LHCN-M2 (cell line): ENCODE measurements at regions not wholly inside any gene's neighbourhood (a gene's known extent, or its start where the extent isn't known, plus 50 kb on each side); places are given as distances from the start of the nearest gene placed in this dataset.

Experiments used
- DNase-seq: peaks from one replicate; pipeline ENCODE4 v3.0.0-alpha.2; 2012; ENCODE audit warnings: low read depth

DNA sequence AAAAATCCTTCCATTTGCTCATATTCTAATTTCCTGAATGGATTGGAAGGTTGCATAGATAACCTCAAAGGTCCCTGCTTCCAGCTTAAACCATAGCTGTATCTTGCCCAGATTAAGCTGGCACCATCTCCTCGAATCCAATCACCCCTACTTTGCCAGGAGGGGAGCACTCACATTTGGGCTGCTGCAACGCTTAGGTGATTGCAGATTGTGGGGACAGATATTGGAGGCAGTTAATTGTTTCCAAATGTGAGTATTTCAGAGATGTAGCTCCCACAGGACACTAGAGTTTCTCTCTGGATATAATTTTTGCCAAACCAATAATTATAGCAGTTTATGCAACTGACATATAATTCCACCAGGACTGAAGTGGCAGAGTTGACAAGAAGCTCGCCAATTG lies 53.5 kb upstream of the ACSL1 start:
- DNase-seq = no peak

DNA sequence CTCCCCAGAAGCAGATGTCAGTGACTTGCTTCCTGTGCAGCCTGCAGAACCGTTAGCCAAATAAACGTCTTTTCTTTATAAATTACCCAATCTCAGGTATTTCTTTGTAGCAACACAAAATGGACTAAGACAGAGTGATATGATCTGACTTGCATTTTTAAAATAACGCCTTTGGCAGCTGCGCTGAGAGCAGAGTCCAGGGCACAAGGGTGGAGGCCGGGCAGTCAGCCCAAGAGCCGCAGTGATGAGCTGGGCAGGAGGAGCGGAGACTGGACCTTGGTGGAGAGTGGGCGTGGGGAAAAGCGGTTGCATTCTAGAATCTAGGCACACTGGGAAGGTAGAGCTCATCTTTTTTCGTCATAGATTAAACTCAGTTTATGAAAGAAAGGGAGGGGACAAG lies 56.5 kb upstream of the ACSL1 start:
- DNase-seq = no peak

DNA sequence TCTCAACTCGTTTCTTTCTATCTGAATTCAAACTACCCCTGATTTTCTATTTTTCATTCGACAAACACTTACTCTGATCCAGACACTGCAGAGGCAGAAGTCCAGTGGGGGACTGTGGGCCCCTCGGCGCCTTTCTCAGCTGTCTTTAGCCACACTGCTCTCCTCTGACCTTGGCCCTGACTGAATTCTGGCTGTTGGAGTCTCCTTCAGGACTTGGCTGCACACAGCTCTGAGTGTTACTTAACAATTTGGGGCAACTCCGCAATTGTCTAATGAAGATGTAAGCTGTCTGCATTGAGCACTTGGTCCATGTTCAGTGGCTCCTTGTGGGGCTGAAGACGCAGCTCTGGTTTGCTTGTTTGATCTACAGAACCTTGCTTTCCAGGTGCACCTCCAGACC lies 57.3 kb upstream of the ACSL1 start:
- DNase-seq = no peak

DNA sequence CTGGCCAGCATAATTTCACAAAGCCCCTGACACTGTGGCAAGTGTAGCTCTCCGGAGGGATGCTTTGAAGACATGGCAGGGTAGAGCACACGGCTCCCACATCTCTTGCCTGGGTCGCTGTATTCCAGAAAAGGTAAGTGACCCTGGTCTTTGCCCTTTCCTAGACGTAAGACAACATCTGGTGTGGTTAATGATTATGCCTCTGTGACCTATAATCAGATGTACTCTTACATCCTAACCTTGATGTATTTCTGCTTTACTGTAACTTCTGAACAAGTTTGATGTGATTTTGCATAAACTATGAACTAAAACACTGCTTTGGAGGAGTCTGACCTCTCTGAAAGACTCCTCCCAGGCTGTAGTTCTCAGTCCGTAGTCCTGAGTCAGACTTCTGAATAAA lies 59.1 kb upstream of the ACSL1 start:
- no peak for DNase-seq

DNA sequence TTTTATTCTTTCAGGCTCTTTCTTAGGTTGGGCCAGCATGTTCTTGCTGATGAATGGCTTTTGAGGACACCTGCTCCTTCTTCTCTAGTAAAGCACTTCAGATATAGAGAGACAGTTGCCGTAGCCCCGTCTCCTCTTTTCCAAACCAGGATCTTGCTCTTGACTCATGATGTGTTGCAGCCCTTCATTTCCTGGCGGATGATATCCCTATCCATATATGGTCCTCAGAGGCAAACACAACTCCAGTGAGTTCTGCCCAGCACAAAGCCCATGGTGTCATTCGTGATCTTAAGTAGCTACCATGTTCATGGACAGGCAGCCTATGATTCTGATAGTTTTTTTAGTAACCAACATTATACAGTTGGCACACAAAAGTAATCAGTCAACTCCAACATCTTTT lies 59.8 kb upstream of the ACSL1 start:
- peak; percentile 12 for DNase-seq

DNA sequence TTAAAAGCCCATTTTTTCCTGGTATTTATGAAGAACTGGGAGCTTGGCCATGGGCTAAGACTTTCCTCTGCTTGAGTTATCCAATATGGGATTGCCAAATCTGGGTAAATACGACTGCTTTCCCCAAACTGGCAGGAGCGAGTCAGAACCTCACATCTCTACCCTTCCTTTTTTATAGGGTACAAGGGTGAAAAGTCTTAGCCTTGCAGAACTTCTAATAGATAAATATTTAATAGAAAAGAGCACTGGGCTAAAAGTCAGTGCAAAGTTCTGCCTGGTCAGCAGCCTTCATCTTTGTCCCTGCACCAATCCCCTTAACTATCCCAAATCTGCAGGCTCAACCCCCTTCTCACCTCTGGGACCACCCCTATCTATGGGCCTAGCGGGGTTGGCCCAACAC lies 61.6 kb upstream of the ACSL1 start:
- DNase-seq = no peak

DNA sequence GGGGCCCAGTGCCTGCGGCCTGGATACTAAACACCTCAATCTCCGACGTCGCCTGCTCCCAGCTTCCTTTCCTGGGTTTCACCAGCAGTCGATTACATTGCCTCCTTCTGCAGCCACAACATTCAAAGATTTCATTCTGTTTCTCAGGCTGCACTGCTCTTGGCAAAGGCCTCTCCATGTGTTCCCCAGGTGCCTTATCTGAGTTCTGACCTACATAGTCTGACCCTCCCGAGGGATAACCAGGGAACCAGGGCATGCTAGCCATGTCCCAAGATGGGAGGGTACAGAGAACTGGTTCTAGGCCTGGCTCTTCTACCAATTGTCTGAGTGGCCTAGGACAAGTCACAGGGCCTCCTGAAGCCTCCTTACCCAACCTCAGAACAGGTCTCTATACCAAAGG lies 62.2 kb upstream of the ACSL1 start:
- no peak for DNase-seq

DNA sequence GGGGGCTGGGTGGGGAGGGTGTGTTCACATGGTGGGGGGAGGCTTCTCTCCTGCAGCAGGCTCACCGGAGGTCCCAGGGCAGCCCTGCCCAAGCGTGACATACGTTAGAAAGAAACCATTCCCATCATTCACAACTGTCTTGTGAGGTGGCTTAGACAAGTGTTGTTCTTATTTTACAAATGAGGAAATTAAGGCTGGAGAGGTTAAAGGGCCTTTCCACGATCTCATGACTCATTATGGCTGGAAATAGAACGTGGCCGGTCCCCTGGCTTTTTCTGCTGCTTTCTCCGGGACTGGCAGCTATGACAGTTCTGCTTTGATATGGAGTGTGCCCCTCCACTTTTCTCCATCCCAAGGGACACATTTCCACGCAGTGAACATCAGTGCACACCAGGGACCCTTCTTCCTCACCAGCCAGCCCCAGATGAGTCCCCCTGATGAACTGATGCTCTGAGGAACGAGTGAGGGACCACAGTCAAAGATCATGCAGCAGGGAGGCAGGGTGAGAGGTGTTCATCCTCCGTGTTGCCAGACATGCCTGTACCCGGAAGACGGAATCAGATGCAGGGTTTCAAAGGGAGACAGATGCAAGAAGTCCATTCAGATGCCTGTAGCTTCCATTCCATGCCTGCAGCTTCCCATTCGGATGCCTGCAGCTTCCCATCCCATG lies 64.0 kb upstream of the ACSL1 start:
- DNase-seq = no peak

DNA sequence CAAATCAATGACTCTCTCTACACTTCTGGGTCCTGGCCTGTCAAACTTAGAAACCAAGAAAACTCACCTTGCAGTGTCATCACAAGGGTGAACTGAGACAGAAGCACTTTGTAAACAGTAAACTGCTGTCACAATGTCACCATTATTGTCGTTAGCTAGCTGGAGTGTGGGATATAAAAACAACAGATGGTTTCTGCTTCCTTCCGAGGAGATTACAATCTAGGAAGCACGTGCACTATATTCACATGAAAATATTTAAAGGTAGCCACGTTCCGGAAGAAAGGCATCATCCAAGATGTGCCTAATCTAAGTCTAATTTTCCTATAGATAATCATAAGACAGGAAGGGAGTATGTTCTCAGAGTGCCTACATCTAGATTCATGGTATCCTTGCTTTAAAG lies 64.7 kb upstream of the ACSL1 start:
- no peak for DNase-seq

DNA sequence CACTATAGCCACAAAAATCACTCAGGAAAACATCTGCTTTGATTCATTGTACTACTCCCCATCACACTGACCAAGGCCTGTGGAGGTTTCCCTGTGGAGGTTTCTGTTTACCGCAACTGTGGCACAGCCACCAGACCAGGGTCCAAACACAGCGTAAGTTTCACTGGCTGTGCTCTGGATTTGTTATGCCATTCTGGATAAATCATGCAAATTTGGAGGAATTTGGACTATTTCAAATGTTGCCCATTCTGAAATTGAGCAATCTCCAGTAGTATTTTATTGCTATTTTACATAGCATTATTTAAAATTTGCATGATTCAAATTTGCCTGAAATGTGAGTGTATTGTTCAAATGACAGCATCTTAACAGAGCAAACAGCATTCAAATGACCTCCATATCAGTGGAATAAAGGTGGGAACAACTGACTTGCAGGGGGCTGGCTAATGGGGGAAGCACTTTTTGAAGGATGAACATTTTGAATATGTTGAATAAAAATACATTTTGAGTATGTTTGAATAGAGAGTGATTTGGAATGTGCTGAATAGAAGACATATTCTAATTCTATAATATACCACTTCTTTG lies 66.1 kb upstream of the ACSL1 start:
- no peak for DNase-seq

DNA sequence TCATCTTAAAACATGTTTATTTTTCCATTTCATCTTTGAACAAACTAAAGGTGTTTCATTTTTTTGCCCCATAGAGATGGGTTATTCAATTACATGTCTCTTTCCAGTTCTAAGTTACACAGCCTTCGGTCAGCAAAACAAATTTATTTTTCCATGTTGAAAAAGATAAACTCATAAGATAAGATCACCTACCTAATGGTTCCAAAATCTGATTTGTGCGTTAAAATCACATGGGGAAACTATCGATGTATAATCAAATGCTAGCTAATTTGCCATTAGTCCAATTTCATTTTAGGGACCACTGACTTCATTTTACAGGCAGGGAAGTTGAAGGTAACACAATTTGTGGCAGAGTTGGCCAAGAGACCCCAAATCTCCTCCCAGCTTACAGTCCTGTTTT lies 67.2 kb upstream of the ACSL1 start:
- no peak for DNase-seq

DNA sequence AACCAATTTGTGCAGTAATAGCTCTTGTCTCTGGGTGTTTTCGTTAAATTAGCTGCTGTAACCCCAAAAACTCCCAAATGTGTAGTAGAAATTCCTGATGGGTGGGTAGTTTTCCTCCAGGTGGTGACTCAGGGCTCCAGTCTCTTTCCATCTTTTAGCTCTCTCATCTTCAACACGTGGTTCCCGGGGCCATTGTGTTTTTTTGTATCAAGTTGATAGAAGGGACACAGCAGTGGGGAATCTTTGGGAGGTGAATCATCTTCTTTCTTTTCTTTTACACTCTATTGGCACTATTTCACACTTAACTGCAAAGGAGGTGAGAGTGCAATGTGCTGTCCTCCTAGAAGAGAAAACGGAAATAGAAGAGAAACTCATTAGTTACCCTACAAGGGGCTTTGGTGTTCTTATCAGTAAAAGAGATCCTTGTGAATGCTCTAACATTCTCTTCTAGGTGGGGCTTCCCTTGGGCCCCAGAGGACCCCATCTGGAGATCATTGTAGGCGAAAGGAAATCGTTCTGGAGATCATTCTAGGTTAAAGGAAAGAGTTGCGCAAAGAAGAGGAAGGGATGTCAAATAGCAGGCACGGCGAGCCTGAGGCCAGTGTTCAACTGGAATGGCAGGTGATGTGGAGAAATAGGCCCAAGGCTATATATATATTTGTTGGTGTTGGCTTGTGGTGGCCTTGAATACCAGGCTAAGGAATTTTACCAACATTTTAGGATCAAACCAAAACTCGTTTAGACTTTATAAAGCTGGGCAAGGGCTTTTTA lies 68.2 kb upstream of the ACSL1 start:
- DNase-seq = no peak

DNA sequence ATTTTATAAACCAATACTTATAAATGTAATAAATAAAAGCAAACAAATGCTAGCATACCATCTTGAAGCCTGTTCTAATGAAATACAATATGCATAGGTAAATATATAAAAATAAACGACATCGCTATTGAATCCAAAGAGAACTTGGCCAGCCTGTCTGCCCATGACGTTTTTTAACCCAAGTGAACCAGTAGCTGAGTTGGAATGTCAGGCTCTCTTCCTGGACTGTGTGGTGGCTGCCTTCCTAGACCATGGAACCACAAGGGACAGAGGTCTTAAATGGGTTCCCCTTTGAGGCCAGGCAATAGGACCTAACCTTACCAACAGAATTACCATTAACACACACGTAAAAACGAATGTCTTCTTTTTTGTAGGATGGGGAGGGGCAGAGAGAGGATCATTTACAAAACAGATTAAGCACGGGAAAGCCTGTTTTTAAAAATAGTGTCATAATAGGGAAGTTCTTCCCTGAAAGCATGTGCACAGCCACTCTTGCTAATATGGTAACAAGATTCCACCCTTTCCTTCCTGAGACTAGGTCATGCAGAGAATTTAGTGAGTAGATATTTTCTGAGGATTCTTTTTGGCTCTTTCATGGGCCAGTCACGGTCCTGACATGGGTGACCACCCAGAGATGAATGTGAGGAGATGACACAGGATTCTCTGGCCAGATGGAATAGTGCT lies 69.4 kb upstream of the ACSL1 start:
- no peak for DNase-seq

DNA sequence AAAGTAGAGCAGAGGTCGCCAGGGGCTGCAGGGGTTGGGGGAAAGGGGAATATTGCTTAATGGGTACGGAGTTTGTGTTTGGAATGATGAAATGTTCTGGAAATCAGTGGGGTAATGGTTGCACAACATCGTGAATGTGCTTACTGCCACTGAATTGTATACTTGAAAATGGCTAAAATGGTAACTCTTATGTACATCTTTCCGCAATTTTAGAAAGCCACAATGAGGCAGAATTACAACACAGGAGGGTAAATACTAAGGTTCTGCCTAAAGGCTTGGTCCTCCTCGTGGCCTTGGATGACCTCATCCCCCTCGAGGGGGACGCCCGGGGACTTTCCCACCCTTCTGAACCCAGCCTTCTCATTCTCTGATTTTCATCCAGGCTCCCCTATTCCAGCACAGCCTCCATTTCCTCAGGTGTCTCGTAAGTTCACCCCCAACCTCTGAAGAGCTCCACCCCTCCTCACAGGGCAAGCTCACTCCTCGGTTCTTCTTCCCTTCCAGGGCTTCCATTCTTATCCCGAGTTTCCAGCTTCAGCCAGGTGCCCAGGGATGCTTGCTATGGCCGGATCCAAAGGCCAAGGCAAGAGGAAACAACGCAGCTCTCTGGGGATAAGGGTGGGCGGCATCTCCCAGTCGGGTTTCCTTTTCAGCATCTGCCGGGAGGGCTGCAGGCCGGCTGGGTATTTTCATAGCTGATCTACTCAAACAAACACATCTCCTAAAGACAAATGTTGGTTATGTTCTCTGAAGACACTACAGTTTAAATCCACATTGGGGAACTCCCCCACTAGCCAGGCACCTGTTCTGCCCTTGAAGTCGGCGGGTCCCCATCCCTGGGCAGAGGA lies 71.3 kb upstream of the ACSL1 start:
- no peak for DNase-seq

DNA sequence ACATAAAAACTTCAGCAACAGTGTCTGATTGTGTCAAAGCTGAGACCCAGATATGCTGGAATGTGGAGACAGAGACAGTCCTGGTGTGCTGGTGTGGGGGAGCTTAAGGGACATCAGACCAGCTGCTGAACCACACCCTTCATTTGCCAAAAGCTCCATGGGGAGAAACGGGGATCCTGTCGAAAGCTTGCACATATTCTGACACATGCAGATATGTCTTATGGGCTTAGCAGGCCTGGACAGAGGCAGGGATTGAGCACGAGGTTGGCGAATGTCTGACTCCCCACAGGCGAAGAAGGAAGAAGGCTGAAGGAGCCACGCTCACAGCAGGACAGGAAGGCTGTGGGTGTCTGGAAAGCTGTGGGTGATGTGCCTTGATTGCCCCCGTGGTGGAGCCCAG lies 72.1 kb upstream of the ACSL1 start:
- DNase-seq = no peak

DNA sequence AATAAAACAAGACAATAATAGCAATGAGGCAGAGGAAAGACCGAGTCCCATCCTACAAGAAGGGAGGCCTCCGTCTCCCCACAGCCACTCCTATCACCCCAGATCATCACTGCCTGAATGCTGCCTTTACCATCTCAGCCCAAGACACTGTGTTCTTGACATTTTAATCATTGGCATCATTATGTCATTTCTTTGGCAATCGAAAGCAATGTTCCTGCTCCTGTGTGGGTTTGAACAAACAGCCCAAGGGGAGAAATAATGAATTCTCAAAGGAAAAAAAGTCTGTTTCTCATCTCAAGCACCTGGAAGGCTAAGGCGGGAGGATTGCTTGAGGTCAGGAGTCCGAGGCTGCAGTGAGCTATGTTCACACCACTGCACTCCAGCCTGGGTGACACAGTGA lies 73.0 kb upstream of the ACSL1 start:
- DNase-seq = no peak

DNA sequence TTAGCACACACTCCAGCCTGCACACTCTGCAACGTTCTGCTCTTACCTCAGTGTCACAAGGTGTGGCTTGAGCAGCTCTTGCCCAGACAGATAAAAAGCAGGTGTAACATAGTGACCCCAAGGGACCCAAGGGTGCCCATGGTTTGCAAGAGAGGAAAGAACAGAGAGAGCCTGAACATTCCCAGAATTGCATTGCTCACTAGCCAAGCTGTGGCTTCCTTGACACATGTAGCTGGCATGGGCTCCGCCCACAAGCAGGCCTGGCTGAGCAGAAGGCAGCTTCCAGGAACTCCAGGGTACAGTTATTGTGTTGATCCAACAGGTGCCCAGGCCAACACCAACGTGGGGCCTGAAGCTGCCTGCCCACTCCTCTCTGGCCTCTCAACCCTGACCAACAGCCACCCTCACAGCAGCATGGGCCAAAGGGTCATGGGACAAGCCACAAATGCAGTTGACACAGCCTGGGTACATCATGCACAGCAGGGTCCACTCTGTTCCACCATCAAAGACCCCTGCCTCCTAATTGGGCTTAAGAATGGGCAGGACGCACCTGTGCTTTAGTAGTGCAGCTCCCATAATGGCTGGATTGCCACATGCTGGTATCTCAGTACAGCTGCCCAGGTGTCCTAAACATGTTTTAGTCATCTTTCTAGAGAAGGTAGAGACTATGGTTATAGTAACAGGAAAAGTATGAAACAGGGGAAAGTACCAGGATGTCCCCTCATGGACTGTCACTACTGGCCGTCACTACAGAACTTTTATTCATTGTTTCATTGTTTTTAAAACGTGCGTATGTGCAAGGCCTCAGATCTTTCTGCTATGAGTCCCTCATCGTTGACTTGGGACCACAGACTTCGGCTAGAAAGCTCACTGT lies 73.7 kb upstream of the ACSL1 start:
- peak; percentile 57 for DNase-seq

DNA sequence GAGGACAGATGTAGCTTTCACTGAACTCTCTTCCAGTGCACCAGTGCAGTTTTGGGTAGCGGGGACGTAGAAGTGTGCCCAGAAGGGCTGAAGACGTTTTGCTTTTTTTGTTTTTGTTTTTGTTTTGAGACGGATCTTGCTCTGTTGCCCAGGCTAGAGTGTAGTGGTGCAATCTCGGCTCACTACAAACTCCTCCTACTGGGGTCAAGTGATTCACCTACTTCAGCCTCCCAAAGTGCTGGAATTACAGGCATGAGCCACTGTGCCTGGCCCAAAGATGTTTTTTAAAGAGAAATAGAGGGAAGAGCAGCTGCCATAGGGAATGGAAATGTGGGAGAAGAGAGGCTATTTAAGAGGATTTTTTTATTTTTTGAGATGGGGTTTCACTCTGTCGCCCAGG lies 74.4 kb upstream of the ACSL1 start:
- DNase-seq = peak; percentile 9

DNA sequence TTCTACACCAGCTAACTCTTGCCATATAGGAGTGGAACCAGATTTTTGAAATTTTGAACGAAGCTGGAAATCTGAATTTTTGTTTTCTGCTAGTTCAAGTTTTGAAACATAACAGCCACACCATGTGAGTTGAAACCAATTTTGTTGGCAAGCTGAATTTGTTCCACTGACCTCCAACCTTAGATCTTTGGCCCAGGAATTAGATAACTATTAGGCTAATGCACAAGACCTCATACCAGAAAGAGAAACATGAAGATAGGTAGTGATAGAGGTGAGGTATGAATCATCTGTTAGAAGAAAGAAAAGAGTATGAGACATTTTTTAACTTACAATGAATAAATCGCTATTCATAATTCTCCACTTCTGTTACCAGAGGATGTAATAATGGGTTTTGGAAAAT lies 76.8 kb upstream of the ACSL1 start:
- no peak for DNase-seq

DNA sequence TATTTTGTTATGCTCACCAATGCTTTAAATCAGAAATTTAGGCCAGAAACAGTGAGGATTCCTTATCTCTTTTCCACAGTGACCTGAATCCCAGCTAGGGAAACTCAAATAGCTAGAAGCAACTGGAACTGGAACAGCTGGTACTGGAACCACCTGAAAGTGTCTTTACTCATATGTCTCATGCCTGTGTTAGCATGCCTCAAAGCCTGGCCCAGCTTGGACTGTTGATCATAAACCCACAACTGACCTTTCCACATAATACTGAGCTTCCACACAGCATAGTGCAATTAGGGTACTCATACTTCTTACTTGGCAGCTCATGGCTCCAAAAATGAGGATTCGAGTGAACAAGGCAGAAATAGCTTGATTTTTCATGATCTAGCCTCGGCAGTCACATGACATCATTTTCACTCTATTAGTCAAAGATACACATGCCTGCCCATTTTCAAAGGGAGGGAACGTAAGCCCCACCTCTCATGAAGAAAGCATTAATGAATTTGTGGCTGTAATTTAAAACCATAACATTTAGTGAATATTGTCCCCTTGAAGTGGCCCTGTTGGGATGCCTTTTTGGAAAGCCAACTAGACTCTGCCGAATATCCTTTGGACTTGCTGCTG lies 80.8 kb upstream of the ACSL1 start:
- DNase-seq = peak; percentile 9
